HG02759 (cell line): ENCODE measurements at regions not wholly inside any gene's neighbourhood (a gene's known extent, or its start where the extent isn't known, plus 50 kb on each side); places are given as distances from the start of the nearest gene placed in this dataset.

Experiments used
- ATAC-seq: cut with Tn5 transposase; IDR thresholded peaks from one replicate; pipeline ENCODE4 v1.9.1; 2021; ENCODE audit warnings: mild to moderate bottlenecking, moderate library complexity; ENCODE audit not compliant: unreplicated experiment

DNA sequence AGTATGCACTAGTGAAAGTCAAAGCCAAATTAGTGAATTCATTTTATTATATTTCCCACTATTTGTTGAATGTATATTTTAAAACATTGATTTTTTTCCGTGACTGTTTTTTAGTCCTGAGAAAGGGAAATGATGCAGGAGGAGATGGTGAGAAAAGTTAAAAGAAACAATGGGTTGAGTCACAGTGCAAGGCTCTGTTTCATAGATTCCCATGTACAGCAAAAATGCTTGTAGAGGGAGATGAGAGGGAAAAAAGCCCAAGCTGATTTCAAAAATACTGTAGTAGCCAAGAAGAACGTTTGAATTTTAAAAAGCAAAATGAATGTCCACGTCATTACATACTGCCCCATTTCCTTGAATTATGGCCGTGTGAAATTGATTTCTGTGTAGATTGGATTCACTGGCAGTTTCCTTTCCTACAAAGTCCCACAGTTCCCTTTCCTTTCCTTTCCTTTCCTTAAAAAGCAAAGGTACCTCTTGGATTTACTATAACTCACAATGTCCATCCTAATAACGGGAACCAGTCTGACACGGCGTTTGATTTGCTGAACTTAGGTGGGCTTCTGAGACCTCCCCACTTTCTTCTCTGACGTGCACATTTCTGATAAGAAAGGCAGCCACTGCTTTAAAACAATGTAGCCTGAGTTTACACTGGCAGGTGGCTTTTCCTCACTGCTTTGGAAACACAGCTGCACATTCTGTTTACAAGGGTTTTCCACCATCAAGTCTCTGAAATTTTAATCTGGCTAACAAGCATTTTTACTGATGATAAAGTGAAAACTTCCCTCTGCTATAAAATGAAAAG, 63.7 kb downstream of the SPCS3 start:
- ATAC-seq: no peak

DNA sequence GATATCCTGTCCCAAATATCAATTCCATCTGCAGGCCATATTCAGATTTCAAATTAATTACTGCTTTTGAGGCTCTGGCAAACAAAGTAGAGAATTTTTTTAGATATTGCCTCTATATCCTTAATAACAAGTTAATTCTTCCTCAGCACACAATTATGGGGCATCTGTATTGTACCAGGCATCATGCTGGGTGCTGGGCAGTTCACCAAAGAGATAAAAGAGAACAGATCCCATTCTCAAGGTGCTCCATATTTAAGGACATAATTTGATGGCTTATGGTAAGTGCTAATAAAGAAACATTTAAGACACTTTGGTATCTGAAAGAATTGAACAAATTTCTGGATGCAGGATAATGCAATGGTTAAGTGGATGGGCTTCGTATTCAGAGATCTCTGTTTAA, 65.8 kb downstream of the SPCS3 start:
- ATAC-seq: no peak

DNA sequence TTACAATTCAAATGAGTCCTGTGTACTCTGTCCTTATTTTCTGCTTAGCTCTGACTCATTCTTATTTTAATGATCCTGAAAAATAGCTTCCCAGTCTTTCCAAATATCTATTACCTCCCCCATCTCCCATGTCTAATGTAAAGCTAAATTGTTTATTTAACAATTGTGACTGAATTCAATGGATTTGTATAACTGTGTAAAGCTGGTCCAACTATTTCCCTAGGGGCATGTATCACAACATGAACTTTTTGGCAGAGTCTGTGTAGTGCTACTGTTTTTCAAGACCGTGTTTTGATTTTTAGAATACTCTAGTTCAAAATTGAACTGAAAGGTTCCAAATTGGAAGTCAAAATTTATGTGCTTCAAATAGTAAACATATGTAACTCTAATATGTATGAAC, 67.8 kb downstream of the SPCS3 start:
- no peak for ATAC-seq

DNA sequence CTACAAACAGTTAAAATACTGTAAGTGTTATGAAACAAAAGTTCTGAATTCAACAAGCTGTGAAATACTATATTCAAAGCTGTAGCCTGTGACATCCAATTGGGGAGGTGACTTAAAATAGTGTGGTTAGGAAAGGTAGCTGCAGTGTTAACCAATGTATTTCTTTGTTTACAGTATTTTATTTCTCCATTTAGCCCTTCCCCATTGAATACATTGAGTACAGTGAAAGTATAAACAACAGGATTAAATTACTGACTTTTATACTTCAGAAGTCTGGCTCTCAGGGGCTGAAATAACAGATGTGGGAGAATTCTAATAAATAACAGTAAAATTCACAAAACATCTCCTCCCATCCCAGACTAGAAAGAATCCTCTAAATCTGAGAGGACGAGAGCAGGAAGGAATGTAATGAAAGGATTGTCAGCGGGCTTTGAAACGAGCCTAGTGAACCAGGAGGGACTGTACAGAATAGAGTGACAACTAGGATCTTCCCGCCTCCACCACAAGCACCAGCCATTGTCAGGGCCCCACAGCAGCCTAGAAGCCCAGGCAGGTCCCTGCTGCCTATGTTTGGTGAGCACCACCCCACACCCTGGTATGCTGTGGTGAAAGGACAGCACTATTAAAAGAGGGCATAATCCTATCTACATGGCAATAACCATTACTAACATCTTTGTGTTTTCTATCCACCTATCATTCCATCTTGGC, 73.7 kb downstream of the SPCS3 start:
- ATAC-seq: no peak

DNA sequence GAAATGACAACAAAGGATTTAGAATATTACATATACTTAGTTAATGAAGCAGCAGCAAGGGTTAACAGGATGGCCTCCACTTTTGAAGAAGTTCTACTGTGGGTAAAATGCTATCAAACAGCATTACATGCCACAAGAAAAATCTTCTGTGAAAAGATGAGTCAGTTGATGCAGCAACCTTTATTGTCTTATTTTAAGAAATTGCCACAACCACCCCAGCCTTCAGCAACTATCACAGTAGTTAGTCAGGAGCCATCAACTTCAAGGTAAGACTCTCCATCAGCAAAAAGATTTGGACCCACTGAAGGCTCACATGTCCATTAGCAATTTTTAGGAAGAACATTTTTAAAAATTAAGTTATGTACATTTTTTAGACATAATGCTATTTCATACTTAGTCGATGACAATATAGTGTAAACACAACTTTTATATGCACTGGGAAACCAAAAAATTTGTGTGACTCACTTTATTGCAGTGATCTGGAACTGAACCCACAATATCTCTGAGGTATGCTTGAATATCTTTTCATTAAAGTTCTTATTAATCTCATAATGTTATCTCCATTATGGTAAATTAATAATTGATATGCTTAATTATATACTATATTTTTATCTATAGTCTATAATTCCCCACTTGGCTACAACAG, 81.2 kb downstream of the SPCS3 start:
- no peak for ATAC-seq

DNA sequence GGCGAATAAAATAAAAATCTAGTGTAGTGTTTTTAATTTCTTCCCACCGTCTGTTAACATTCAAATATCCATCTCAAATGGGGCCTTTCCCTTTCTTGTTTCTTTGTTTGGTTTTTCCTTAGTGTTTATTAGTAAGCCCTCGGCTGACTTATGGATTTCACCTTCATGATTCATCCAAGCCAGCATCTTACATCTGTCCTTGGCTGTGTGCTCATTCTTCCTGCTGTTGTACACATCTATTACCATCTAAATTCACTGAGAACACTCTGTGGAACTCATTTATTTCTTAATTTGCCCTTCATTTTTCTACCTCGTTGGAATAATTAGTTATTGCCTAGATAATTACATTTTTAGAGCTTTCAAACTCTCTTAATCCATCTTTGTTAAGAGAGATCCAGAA, 84.9 kb downstream of the SPCS3 start:
- ATAC-seq: no peak

DNA sequence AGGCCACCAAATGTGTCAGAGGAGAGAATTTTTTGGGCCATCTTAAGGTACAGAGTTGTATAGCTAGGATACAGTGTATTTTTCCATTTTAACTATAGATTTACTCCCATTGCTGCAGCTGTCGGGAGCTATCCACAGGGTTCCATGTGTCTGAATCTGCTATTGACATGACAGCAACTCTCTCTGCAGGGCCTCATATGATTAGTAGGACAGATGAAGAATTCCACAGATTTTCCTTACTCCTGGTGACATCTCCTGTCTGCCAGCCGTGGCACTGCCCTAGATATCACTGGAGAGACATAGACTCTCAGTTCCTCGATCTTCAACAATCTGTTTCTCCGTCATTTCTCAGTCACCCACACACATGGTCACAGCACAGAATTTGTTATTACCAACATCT, 86.5 kb downstream of the SPCS3 start:
- no peak for ATAC-seq

DNA sequence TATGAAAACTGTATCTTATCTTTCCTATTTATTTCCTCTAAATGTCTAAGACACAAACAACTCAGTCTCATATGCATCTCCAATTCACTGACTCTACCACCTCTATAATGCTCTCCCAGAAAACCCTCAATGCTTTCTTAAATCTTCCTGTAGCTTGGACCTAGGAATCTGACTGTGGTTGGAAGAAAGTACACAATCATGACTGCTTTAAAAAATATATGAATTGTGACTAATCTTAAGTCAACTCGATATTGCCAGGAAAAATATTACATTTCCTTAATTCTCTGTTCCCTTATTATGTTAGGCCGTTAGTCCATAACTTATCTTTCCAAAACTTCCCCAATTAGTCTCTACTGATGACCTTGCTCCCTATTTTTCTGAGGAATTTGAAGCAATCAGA, 87.0 kb downstream of the SPCS3 start:
- ATAC-seq: no peak

DNA sequence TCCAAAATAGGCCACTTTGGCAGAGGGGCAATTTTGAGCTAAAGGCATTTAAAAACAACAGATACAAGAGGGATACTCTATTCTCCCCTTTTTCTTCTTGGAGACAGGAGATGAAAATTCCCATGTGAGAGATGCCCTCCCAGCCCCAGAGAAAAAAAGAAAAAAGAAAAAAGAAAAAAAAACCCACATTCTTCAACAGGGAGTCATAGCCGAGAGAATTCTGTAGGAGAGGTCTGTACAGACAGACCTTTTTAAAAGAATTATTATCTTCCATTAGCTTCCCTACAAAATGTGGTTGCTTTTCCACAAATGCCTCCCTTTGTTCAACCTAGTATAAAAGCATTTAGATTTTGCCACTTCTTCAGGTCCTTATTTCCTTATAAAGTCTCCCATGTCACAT, 89.9 kb downstream of the SPCS3 start:
- ATAC-seq: no peak

DNA sequence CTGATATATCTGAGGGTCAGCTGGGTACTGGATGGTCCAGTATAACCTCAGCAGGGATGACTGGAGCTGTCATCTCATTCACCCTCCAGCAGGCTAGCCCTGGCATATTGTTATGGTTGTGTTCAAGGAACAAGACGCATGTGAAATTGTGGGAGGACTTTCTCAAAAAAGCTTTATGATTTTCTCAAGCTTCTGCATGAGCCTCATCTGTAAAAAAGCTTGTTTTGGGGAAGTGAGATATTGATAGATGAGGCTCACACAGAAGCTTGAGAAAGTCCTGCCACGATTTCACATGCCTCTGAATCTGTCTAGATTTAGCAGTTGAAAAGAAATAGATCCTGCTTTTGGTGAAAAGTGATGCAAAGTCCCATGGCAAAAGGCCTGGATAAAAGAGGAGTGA, 93.4 kb downstream of the SPCS3 start:
- peak; percentile 60 for ATAC-seq

DNA sequence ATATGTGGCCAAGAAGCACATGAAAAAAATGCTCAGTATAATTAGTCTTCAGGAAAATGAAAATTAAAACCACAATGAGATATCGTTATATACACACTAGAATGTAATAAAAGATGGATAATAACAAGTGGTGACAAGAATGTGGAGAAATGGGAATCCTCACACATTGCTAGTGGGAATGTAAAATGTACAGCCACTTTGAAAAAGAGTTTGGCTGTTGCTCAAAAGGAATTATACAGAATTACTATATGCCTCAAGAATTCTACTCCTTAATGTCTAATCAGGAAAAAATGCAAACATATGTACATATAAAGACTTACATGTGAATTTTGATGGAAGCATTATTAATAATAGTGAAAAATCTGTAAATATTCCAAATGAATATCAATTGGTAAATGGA, 102.2 kb downstream of the SPCS3 start:
- ATAC-seq: no peak

DNA sequence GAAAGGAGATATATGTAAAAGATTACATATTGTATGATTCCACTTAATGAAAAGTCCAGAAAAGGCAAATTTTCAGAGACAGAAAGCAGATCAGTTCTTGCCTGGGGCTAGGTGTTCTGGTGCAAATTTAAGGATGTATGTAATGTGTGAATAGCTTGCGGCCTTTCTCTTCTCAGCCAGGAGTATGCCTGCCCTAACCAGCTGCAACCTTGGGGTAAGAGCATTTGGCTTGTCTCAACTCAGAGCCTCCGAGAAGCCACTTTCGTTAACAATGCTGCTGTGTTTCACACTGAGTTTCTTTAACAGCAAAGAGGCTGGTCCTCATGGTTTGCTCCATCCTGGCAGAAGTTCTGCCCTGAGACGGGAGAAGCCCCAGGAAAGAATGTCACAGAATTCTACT, 102.7 kb downstream of the SPCS3 start:
- no peak for ATAC-seq

DNA sequence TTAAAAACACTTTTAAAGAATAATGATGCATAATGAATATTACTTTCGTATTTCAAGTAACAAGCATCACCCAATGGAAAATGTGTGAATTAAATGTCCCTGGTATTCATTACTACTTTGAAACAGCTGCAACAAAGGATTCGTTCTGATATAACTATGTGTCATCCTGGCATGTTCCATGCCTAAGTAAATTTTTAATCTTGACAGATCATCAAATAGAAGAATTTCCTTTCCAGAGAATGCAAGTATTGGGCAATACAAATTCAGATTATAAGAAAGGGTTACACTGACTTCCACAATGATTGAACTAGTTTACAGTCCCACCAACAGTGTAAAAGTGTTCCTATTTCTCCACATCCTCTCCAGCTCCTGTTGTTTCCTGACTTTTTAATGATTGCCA, 105.3 kb downstream of the SPCS3 start:
- ATAC-seq: no peak

DNA sequence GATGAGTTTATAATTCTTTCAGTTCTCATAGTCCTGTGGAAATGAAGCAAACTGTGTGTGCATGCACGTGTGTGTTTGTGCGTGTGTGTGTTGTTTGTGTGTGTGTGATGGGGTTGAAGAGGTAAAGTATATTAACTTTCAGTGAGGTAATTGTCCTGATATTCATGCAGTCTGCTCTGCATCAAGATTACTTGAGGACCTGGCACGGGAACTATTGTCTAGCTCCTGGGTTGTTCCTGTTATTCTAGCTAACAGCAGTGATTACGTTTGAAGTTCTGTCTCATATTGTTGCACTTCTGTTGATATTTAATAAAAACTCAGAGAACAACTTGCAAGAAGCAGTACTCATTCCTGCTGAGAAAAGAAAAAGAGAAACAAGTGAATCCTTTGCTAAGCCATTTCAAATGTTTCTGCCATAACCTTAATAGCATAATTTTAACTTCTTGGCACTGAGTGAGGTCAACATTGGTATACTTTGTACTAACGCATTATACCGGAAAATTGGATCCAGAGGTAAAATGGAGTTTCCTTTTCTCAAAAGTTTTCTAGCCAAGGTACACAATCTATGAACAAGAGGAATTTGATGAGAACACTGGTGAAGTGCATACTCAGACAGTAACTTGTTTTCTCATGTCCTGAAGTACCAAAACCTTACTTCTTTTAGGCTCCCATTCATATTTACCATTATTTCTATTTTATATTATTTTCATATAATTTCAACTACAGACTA, 113.2 kb downstream of the SPCS3 start:
- no peak for ATAC-seq

DNA sequence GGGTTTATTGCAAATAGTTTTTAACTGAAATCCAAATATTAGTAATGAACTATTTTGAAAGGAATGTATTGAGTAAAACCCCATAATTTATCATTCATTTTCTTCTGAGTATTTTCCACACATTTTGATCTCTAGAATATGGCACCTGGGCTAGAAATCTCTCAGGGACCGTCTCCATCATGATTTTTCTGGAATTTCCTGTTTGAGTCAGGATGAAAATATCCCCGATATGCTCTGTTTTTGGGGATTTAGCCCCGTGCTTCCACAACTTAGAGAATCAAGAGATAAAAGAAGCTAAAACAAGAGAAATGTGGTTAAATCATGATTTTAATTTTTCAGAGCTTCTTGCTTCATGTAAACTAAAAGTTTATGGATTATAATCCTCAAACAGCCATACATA, 114.2 kb downstream of the SPCS3 start:
- no peak for ATAC-seq

DNA sequence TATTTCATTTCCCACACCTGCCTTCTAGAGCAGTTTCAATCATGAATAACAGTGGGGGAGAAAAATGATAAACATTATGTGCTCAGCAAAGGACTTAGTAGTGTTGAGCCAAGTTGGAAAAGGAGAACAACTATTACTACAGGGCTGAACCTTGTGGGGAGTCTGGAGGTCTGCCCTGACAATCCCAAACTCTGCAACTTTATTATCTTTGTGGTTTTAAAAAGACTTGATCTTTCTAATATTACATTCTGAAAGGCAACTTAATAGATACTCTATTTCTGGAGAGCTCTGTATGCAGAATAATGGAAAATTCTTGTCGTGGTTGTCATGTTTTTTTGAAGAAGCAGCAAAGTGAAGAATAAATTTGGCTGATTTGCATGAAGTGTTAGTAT, 116.1 kb downstream of the SPCS3 start:
- ATAC-seq: no peak

DNA sequence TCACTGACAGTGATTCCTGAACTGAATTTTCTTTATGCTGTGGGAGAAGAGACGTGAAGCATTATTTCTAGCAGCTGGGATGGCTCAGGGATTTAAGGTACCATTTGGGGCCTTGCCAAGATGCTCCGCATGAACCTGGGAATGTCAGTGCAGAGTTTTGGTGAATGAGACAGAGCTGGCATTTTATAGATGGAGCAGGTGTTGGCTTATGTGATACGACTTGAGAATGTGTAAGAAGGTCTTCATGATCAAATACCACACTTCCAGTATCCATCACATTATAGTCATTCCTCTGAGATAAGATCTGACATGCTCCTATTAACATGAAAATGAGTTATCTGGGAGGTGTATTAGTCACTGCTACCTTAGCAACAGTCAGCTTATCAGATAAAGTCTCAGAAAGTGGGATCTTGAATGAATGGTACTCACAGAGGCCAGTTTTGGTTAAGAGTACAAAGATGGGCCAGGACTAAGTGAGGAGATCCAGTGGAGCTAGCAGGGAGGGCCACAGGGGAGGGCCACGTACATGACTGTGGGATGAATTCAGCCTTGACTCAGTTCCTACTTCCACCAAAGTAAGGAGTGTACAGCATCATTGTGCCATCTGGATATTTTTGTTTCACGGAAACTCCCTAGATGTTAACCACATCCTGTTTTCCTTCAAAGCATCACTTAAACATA, 116.7 kb downstream of the SPCS3 start:
- peak; percentile 66 for ATAC-seq

DNA sequence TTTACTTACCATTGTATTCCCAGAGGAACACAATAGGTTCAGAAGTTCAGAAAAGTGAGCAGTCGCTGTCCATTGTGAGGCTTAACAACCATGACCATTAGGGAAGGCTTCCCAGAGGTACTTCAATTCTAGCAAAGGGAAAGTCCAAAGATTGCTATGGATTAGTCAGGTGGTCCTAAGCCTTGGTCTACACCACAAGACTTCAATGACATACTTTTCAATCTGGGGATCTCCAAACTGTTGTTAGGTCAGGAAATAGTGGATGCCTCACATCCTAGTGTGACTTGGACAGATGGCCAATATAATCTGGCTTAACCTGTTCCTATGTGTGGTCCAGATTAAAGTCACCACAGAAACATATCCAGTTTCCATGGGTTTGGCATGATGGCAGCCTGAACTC, 118.0 kb downstream of the SPCS3 start:
- ATAC-seq: no peak

DNA sequence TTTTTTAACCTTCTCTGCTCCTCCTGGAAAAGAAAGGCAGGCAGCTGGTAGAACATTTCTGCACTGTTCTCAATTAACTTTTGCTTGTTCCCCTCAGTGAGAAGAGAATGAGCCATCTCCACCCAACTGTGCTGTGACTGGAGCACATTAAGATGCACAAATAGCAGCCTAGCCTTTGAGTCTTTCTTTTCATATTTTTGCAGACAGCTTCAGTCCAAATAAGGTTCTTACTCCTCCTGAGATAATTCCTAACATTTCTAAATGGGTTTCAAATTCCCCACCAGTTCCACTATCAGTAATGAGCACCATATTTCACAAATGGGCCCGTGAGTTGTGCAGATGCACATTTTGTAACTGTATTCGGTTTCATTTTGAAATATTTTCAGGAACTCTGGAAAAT, 118.6 kb downstream of the SPCS3 start:
- ATAC-seq: no peak

DNA sequence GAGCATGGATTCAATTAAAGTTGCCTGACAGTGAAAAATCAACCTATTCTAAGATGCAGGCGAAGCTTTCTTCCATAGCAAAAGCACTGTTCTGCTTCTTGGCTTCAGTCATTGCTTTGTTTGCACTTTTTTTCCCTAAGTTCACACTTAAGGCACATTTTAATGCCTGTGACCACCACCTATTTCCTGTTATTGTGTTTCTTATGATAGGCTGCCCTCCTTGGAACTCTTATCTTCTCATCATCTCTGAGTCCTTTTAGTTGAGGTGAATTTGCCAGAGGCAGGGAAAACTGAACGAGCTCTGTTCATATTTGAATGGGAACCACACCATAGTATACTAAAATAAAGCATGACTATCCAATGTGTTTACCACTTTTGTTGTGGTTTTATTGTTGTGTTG, 119.8 kb downstream of the SPCS3 start:
- no peak for ATAC-seq

DNA sequence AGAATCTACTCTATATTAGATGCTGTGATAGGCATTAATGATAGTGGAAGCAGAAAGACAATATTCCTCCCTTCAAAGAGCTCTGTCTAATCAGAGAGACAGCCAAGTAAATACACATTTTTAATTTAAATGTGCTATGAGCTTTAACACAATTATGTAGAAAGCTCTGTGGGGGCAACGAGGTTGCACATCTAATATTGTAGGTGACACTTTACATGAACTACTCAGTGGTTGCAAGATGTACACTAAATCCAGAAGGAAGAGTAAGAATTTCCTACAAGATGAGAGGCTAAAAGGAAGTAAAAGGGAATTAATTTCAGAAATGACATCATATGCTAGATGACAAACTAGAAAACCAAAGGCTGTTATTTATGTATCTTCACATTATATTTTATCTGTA, 120.9 kb downstream of the SPCS3 start:
- no peak for ATAC-seq
